GM21528 (cell line): ENCODE measurements at regions not wholly inside any gene's neighbourhood (a gene's known extent, or its start where the extent isn't known, plus 50 kb on each side); places are given as distances from the start of the nearest gene placed in this dataset.
"Not testable (repeated sequence)": the region's sequence is repeated elsewhere in the genome, so short reads cannot be mapped to it uniquely, and the experiment has no call there.

ENCODE experiments used
- ATAC-seq: cut with Tn5 transposase; IDR thresholded peaks from one replicate; pipeline ENCODE4 v1.9.1; 2021; ENCODE audit warnings: mild to moderate bottlenecking, moderate library complexity; ENCODE audit not compliant: unreplicated experiment, low FRiP score

GRCh38 chr2:144824306-144825080, 304.6 kb upstream of the ZEB2 start:
- no peak for ATAC-seq

- ATAC-seq = no peak
These were observed 303.0 kb upstream of the ZEB2 start for GRCh38 chr2:144822966-144823365.

- no peak for ATAC-seq
These were observed 292.4 kb upstream of the ZEB2 start for GRCh38 chr2:144812288-144812687.

- ATAC-seq = no peak
These were observed 281.8 kb upstream of the ZEB2 start for GRCh38 chr2:144801766-144802165.

GRCh38 chr2:144801325-144801724, 281.4 kb upstream of the ZEB2 start:
- ATAC-seq = no peak

- ATAC-seq = no peak
These were observed 279.1 kb upstream of the ZEB2 start for GRCh38 chr2:144798989-144799388.

- ATAC-seq = no peak
These were observed 278.1 kb upstream of the ZEB2 start for GRCh38 chr2:144798034-144798433.

- ATAC-seq = no peak
These were observed 277.0 kb upstream of the ZEB2 start for GRCh38 chr2:144796936-144797335.

GRCh38 chr2:144796164-144796563, 276.2 kb upstream of the ZEB2 start:
- ATAC-seq = no peak

- ATAC-seq = no peak
These were observed 265.3 kb upstream of the ZEB2 start for GRCh38 chr2:144785253-144785652.

- no peak for ATAC-seq
These were observed 261.1 kb upstream of the ZEB2 start for GRCh38 chr2:144780983-144781382.

- no peak for ATAC-seq
These were observed 256.8 kb upstream of the ZEB2 start for GRCh38 chr2:144776766-144777165.

GRCh38 chr2:144774809-144775208, 254.9 kb upstream of the ZEB2 start:
- no peak for ATAC-seq

GRCh38 chr2:144771348-144771747, 251.4 kb upstream of the ZEB2 start:
- ATAC-seq = no peak

GRCh38 chr2:144770616-144771230, 250.8 kb upstream of the ZEB2 start:
- no peak for ATAC-seq

- not testable (repeated sequence) for ATAC-seq
These were observed 241.0 kb upstream of the ZEB2 start for GRCh38 chr2:144760939-144761338.

- no peak for ATAC-seq
These were observed 239.8 kb upstream of the ZEB2 start for GRCh38 chr2:144759746-144760145.

GRCh38 chr2:144758196-144758595, 238.3 kb upstream of the ZEB2 start:
- not testable (repeated sequence) for ATAC-seq

- ATAC-seq = no peak
These were observed 233.5 kb upstream of the ZEB2 start for GRCh38 chr2:144753416-144753815.

GRCh38 chr2:144751142-144751905, 231.4 kb upstream of the ZEB2 start:
- ATAC-seq = no peak

- no peak for ATAC-seq
These were observed 229.3 kb upstream of the ZEB2 start for GRCh38 chr2:144749188-144749587.
